ENCODE measurements at regions not wholly inside any gene's neighbourhood (a gene's known extent, or its start where the extent isn't known, plus 50 kb on each side); places are given as distances from the start of the nearest gene placed in this dataset.

GRCh38 chr20:12913781-12914443 lies 94.9 kb upstream of the SPTLC3 start:
- H3K9me3 ChIP-seq (ENCODE audit: control insufficient read depth, low read length), result no peaks in the 10 kb centered on the region
- no peaks in the 10 kb centered on the region for H3K4me1 ChIP-seq (ENCODE audit: control insufficient read depth in 1 of 2, insufficient read depth in 2 of 2, low read length in 2 of 2)
- H3K4me3 ChIP-seq (ENCODE audit: low read length in 2 of 2), result no peak overlapping the region
- no peaks in the 10 kb centered on the region for H3K36me3 ChIP-seq (ENCODE audit: control insufficient read depth in 1 of 2, insufficient read depth in 2 of 2, low read length in 1 of 2)
- WGBS, 2 donors, result 77 to 79% methylated on average over 2 of the region's 2 CpGs
- ATAC-seq (ENCODE audit: low FRiP score) (no peak), DNase-seq (no peak)
- intact Hi-C loops (cut with DNase I), result no loop called here
- peaks cover 0 to 1% of the 10 kb centered on the region in 2 donors for H3K27me3 ChIP-seq (ENCODE audit: control insufficient read depth in 1 of 2, insufficient read depth in 2 of 2, low read length in 1 of 2)
- H3K27ac ChIP-seq (ENCODE audit: low read depth in 1 of 2, low read length in 2 of 2), result no peak overlapping the region

GRCh38 chr20:12914804-12915203 lies 94.0 kb upstream of the SPTLC3 start:
- Histone ChIP-seq H3K9me3 (ENCODE audit: control insufficient read depth, low read length) (no peaks in the 10 kb centered on the region), H3K4me3 (ENCODE audit: low read length in 2 of 2) (no peak overlapping the region), H3K27ac (ENCODE audit: low read depth in 1 of 2, low read length in 2 of 2) (no peak overlapping the region), H3K27me3 (ENCODE audit: control insufficient read depth in 1 of 2, insufficient read depth in 2 of 2, low read length in 1 of 2) (peaks cover 0 to 4% of the 10 kb centered on the region in 2 donors), H3K4me1 (ENCODE audit: control insufficient read depth in 1 of 2, insufficient read depth in 2 of 2, low read length in 2 of 2) (no peaks in the 10 kb centered on the region), H3K36me3 (ENCODE audit: control insufficient read depth in 1 of 2, insufficient read depth in 2 of 2, low read length in 1 of 2) (no peaks in the 10 kb centered on the region)
- intact Hi-C loops (cut with DNase I), result no loop called here
- 26 to 31% methylated on average over 4 of the region's 4 CpGs for whole genome bisulfite sequencing, 2 donors
- ATAC-seq (ENCODE audit: low FRiP score), result no peak
- no peak for DNase-seq

GRCh38 chr20:12916699-12917098 lies 92.1 kb upstream of the SPTLC3 start:
- WGBS, 2 donors, result 85 to 88% methylated on average over 1 of the region's 1 CpG
- intact Hi-C loops (cut with DNase I), result no loop called here
- H3K27ac ChIP-seq (ENCODE audit: low read depth in 1 of 2, low read length in 2 of 2), result no peak overlapping the region
- no peak for ATAC-seq (ENCODE audit: low FRiP score)
- no peak overlapping the region for H3K4me3 ChIP-seq (ENCODE audit: low read length in 2 of 2)
- DNase-seq, result no peak
- H3K9me3 ChIP-seq (ENCODE audit: control insufficient read depth, low read length), result no peaks in the 10 kb centered on the region
- H3K36me3 ChIP-seq (ENCODE audit: control insufficient read depth in 1 of 2, insufficient read depth in 2 of 2, low read length in 1 of 2), result no peaks in the 10 kb centered on the region
- no peaks in the 10 kb centered on the region for H3K4me1 ChIP-seq (ENCODE audit: control insufficient read depth in 1 of 2, insufficient read depth in 2 of 2, low read length in 2 of 2)
- peaks cover 0 to 4% of the 10 kb centered on the region in 2 donors for H3K27me3 ChIP-seq (ENCODE audit: control insufficient read depth in 1 of 2, insufficient read depth in 2 of 2, low read length in 1 of 2)

GRCh38 chr20:12924126-12924525 lies 84.6 kb upstream of the SPTLC3 start:
- intact Hi-C loops (cut with DNase I), result loop anchor here in 1 of 2 donors (5.0 kb wide), 1 partner anchor 178 kb away; no protein-coding TSS in a partner anchor
- H3K36me3 ChIP-seq (ENCODE audit: control insufficient read depth in 1 of 2, insufficient read depth in 2 of 2, low read length in 1 of 2), result no peaks in the 10 kb centered on the region
- 2 to 3% methylated on average over 2 of the region's 2 CpGs for WGBS, 2 donors
- no peak for ATAC-seq (ENCODE audit: low FRiP score)
- H3K27me3 ChIP-seq (ENCODE audit: control insufficient read depth in 1 of 2, insufficient read depth in 2 of 2, low read length in 1 of 2), result peaks cover 0 to 2% of the 10 kb centered on the region in 2 donors
- no peak for DNase-seq
- no peak overlapping the region for H3K27ac ChIP-seq (ENCODE audit: low read depth in 1 of 2, low read length in 2 of 2)
- no peaks in the 10 kb centered on the region for H3K9me3 ChIP-seq (ENCODE audit: control insufficient read depth, low read length)
- H3K4me1 ChIP-seq (ENCODE audit: control insufficient read depth in 1 of 2, insufficient read depth in 2 of 2, low read length in 2 of 2), result no peaks in the 10 kb centered on the region
- no peak overlapping the region for H3K4me3 ChIP-seq (ENCODE audit: low read length in 2 of 2)

GRCh38 chr20:12925210-12925755 lies 83.5 kb upstream of the SPTLC3 start:
- whole genome bisulfite sequencing, 2 donors, result 35 to 37% methylated on average over 7 of the region's 7 CpGs
- DNase-seq (peak in 1 of 2 donors; percentile 52), ATAC-seq (ENCODE audit: low FRiP score) (peak; percentile 83)

GRCh38 chr20:12925863-12926793 lies 82.6 kb upstream of the SPTLC3 start:
- Histone ChIP-seq H3K4me3 (ENCODE audit: low read length in 2 of 2) (no peak overlapping the region), H3K9me3 (ENCODE audit: control insufficient read depth, low read length) (no peaks in the 10 kb centered on the region), H3K36me3 (ENCODE audit: control insufficient read depth in 1 of 2, insufficient read depth in 2 of 2, low read length in 1 of 2) (no peaks in the 10 kb centered on the region), H3K27ac (ENCODE audit: low read depth in 1 of 2, low read length in 2 of 2) (no peak overlapping the region), H3K4me1 (ENCODE audit: control insufficient read depth in 1 of 2, insufficient read depth in 2 of 2, low read length in 2 of 2) (no peaks in the 10 kb centered on the region), H3K27me3 (ENCODE audit: control insufficient read depth in 1 of 2, insufficient read depth in 2 of 2, low read length in 1 of 2) (no peaks in the 10 kb centered on the region)
- DNase-seq, result no peak
- intact Hi-C loops (cut with DNase I), result loop anchor here (5.0 kb wide), 2 partner anchors 41 to 181 kb away; no protein-coding TSS in a partner anchor
- 70 to 71% methylated on average over 9 of the region's 9 CpGs for WGBS, 2 donors
- peak; percentile 6 for ATAC-seq (ENCODE audit: low FRiP score)

More at GRCh38 chr20:12925210-12925755, 83.5 kb upstream of the SPTLC3 start:
- no peaks in the 10 kb centered on the region for H3K27me3 ChIP-seq (ENCODE audit: control insufficient read depth in 1 of 2, insufficient read depth in 2 of 2, low read length in 1 of 2)
- no peaks in the 10 kb centered on the region for H3K4me1 ChIP-seq (ENCODE audit: control insufficient read depth in 1 of 2, insufficient read depth in 2 of 2, low read length in 2 of 2)
- H3K4me3 ChIP-seq (ENCODE audit: low read length in 2 of 2), result peak overlapping the region in 1 of 2 donors; percentile 13
- H3K9me3 ChIP-seq (ENCODE audit: control insufficient read depth, low read length), result no peaks in the 10 kb centered on the region
- intact Hi-C loops (cut with DNase I), result loop anchor here (5.0 kb wide), 2 partner anchors 42 to 182 kb away; no protein-coding TSS in a partner anchor
- no peak overlapping the region for H3K27ac ChIP-seq (ENCODE audit: low read depth in 1 of 2, low read length in 2 of 2)
- no peaks in the 10 kb centered on the region for H3K36me3 ChIP-seq (ENCODE audit: control insufficient read depth in 1 of 2, insufficient read depth in 2 of 2, low read length in 1 of 2)

GRCh38 chr20:12927489-12927888 lies 81.3 kb upstream of the SPTLC3 start:
- H3K4me1 ChIP-seq (ENCODE audit: control insufficient read depth in 1 of 2, insufficient read depth in 2 of 2, low read length in 2 of 2), result no peaks in the 10 kb centered on the region
- intact Hi-C loops (cut with DNase I), result loop anchor here (5.0 kb wide), 2 partner anchors 40 to 180 kb away; no protein-coding TSS in a partner anchor
- no peaks in the 10 kb centered on the region for H3K9me3 ChIP-seq (ENCODE audit: control insufficient read depth, low read length)
- no peaks in the 10 kb centered on the region for H3K36me3 ChIP-seq (ENCODE audit: control insufficient read depth in 1 of 2, insufficient read depth in 2 of 2, low read length in 1 of 2)
- ATAC-seq (ENCODE audit: low FRiP score), result no peak
- no peaks in the 10 kb centered on the region for H3K27me3 ChIP-seq (ENCODE audit: control insufficient read depth in 1 of 2, insufficient read depth in 2 of 2, low read length in 1 of 2)
- 87 to 88% methylated on average over 5 of the region's 5 CpGs for WGBS, 2 donors
- no peak overlapping the region for H3K27ac ChIP-seq (ENCODE audit: low read depth in 1 of 2, low read length in 2 of 2)
- H3K4me3 ChIP-seq (ENCODE audit: low read length in 2 of 2), result no peak overlapping the region
- no peak for DNase-seq

- intact Hi-C loops (cut with DNase I), result loop anchor here (5.0 kb wide), 2 partner anchors 39 to 179 kb away; no protein-coding TSS in a partner anchor
- no peaks in the 10 kb centered on the region for H3K9me3 ChIP-seq (ENCODE audit: control insufficient read depth, low read length)
- ATAC-seq (ENCODE audit: low FRiP score), result no peak
- H3K4me1 ChIP-seq (ENCODE audit: control insufficient read depth in 1 of 2, insufficient read depth in 2 of 2, low read length in 2 of 2), result no peaks in the 10 kb centered on the region
- 78 to 87% methylated on average over 1 of the region's 1 CpG for WGBS, 2 donors
- no peak for DNase-seq
- no peaks in the 10 kb centered on the region for H3K36me3 ChIP-seq (ENCODE audit: control insufficient read depth in 1 of 2, insufficient read depth in 2 of 2, low read length in 1 of 2)
- H3K27me3 ChIP-seq (ENCODE audit: control insufficient read depth in 1 of 2, insufficient read depth in 2 of 2, low read length in 1 of 2), result no peaks in the 10 kb centered on the region
- H3K27ac ChIP-seq (ENCODE audit: low read depth in 1 of 2, low read length in 2 of 2), result no peak overlapping the region
- H3K4me3 ChIP-seq (ENCODE audit: low read length in 2 of 2), result no peak overlapping the region
These were observed 80.4 kb upstream of the SPTLC3 start for GRCh38 chr20:12928358-12928754.

Measured in aorta (tissue), 5 donors.